Dedifferentiated amniotic fluid mesenchymal stem cell (primary cell): ENCODE measurements at regions not wholly inside any gene's neighbourhood (a gene's known extent, or its start where the extent isn't known, plus 50 kb on each side); places are given as distances from the start of the nearest gene placed in this dataset.

Source experiments
- DNase-seq: peaks from one replicate; pipeline ENCODE4 v3.0.0-alpha.2; 2016; ENCODE audit errors: extremely low spot score

DNA sequence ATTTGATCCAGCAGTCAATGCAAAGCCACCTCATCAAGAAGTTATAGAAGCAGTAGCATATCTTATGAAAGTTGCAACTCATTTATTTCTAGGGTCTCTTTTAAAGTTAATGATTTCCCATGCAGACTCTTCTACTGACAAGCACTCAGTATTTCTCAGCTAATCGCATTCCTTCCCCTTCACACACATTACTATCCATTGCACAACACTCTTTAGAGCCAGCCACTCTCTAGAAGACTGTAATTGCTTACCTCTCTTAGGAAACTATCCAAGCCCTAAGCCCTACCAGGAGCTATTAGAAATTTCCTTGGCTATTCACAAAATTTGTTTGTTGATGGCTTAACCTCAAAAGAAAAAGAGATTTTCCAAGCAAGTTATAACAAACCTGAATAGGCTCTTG lies 106.0 kb downstream of the ADAMTS1 start:
- DNase-seq: no peak

DNA sequence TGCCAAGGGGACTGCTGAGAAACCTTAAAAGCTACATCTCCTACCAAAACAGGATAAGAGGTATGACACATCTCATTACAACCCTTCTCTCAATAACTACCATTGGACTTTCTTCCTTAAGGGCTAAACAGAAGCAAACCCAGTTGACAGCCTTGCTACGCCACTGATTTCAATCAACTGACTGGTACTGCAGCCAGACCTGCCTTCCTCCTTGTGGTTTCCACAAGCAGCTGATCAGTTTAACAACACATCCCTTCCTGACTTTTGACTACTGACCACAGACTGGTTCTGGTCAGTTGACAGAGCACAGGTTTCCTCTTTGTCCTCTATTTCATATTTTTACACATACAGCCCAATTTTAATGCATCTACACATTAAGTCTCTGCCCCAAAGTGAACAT lies 108.8 kb downstream of the ADAMTS1 start:
- no peak for DNase-seq

DNA sequence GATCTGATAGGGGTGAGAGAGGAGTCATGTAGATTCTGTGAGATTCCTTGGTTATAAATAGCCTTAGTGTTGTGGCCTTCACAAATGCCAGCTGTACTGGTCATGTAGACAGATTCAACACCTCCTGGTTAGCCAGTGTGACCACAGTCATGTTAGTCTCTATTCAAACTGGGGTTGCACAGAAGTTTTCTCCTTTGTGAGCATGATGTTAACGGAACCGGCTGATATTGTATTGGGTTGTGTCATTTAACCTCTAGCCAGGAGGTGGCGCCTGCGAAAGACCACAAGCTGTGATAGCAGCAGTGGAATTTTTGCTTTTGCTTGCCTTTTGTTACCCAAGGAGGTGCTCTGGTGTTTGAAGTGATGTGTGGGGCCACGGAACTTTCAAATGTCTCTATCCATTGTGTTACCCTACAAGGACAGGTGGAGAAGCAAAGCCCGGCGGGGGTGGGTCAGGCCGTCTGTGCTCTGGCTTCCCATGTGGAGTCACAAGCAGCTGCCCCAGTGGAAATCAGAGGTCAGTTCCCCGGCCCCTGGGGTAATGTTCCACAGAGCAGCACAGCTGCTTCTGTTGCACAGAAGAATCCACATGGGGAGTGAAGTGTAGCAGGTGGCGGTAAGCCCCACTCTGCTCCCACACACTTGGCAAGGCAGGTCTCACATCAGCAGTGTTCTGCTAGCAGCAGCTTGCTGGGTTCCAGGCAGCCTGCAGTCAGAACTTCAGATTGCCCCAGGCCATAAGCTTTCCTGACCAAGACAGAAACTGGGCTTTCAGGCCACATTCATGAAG lies 112.6 kb downstream of the ADAMTS1 start:
- peak; percentile 58 for DNase-seq

DNA sequence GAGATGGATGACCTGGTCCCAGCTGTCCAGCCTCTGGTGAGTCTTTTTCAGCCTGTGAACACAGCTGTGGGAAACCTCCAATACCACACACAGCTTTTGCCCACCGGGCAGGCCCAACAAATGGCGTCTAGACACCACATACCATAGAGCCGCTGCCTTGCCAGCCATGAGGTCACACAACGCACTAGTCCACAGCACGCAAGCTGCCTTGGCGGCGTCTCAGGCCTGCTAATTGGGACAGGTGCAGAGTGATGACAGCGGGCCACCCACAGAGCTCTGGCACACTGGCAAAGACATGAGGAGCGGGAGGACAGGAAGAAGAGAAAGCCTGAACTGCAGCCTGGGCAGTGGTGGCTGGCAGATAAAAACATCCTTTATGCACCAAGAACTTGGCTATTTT lies 125.5 kb downstream of the ADAMTS1 start:
- no peak for DNase-seq

DNA sequence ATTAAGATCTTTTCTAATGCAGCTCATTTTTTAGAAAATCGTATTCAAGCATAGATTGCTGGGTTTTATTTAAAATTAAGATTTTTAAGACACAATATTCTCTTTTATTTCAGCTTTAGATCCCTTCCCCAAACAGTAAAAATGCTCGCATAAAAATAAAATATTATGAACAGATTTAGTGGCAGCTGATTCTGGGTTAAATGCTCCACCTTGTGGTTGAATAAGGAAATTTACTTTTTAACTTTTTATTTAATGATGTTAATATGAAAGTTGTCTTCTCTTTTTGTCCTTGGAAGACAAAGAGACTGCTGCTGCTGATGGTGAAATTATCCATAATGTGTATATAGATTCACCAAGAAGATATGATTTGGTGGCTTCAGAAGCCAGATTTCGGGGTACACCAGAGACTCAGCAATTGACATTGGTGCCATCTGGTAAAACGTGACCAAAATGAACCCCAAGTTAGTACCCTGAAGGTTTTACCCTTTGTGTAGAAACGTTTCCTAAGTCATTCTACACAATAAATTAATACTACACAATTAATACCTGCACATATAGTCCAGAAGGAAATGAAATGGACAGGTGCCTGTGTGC lies 128.0 kb downstream of the ADAMTS1 start:
- peak; percentile 49 for DNase-seq

DNA sequence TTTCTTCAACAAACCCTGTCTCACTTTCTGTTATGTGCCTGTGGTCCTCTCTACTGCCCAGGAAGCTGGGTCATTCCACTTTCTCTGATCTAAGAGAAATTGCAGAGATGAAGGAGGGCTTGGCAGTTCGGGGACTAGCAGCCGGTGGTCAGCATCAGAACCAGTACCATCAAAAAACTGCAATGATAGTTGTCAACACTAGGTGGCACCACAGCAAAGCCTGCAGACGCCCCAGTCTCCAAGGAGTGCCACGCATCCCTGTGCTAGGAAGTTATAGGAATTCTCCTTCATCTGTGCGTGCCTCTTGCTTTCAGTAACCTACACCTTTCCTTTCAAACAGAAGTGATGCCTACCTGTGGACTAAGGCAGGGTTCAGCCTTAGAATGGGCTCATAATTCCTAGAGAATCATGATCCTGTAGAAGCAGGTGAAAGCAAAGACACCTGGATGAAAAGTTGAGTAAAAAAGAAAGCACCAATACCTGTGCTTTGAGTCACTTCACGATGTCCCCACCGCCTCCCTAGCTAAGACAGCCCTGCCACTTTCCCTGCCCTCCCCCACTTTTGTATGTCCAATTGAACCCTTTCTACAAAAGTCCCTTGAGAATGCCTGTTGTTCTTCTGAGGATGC lies 129.2 kb downstream of the ADAMTS1 start:
- DNase-seq: peak; percentile 76

DNA sequence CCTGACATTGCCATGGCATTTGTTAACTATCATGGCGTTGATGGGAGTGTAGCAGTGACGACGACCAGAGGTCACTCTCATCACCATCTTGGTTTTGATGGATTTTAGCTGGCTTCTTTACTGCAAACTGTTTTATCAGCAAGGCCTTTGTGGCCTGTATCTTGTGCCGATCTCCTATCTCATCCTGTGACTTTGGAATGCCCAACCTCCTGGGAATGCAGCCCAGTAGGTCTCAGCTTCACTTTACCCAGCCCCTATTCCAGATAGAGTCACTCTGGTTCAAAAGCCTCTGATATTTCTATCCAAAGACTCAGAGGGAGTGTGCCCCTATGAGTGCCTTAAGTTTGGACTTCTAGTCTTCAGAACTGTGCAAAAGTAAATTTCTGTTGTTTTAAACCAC lies 130.1 kb downstream of the ADAMTS1 start:
- no peak for DNase-seq

DNA sequence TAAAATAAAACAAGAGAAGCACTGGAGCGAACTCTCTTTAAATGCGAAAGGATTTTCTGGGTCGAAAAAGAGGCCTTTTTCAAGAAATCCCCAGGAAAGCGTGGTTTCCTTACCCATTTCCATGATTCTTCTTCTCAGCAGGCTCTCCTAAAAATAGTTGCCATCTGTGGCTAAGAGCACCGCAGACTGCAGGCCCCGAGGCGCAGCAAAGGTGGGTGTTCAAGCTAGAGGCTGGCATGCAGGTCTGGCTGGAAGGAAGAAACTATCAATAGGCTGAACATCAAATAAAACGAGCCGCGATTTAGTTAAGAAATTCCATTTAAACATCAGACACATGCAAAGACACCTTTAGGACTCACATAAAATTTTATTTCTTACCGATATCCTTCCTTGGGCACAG lies 135.1 kb downstream of the ADAMTS1 start:
- no peak for DNase-seq

DNA sequence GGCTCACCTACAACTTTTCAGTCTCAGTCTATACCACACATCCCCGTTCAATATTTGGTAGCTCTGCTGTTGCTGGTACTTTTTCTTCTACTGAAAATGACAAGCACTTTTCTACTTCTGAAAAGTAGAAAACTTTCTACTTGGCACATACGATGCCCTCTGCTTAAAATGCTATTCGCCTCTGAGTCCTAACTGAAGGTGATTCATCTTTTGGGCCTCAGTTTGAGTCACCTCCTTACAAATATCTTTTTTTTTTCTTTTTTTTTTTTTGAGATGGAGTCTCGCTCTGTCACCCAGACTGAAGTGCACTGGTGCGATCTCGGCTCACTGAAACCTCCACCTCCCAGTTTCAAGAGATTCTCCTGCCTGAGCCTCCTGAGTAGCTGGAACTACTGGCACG lies 136.0 kb upstream of the CYYR1 start:
- no peak for DNase-seq

DNA sequence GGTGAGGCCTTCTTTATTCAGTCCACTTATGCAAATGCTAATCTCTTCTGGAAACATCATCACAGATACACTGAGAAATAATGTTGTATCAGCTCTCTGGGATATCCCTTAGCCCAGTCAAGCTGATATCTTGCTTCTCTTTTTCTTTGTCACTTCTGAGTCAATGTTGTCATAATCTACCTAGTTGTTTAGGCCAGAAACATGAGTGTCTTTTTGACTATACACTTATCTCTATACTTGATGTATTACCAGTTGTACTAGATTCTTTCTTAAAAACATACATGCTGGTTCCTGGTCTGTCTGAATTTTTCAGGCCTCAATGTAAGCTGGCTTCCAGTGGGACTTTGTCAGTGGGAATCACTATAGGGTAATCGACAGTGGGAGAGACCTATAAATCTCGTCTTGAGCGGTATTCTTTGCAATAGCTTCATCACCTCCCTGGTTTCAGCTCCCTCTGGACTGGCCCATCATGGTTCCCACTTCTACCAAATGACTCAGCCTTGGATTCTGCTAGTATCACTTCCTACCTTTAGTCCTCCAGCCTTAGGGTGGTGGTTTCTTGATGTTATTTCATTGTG lies 135.2 kb upstream of the CYYR1 start:
- DNase-seq: no peak

DNA sequence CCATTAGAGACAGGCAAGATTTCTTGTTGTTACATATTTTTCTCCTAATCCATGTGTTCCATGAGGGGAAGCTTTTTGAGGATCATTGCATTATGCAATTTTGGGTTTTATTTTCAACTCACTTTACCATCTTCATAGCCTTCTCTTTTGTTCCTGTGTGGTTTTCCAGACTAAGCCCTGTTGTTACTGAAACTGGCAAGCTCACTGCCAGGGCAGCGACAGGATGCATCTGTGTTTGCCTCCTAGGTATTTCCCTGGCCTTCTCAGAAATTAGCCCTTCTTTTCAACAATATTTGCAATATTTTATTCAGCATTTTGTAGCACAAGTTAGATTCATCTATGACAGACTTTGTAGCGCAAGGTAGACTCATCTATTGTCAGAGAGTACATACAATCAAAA lies 134.2 kb upstream of the CYYR1 start:
- no peak for DNase-seq

DNA sequence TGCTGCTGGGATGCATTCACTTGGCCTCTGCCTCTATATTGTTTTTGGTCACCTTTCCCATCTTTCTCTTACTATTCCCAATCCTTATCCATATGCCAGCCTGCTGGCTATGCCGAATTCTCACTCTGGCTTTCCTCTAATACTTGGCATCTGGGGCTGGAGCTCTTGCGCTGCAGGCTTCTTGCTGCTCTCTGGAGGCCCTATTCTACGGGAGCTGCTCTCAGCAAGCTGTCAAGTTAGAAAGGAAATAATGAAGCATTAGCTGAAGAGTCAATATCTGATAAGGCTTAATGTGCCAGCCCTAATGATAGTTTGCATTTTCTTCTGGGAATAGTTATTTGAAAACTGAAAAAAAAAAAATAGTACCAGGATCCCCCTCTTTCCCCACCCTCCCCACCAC lies 125.3 kb upstream of the CYYR1 start:
- DNase-seq: no peak

DNA sequence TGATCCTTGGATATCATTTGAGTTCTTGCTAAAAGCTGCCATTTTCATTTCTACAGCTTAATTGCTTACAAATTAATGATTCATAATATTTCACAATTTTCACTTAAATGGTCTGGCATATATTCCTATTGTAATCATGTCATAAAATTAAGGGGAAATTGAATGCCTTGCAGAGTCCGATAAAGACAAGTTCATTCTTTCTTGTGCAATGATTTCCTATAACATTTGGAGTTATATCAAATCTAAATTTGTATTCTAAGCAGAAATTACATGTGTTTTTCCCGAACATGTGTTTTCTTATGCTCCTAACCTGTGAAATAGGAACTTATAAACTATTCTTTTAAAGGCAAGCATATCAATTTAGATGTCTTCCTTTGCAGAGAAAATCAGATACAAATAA lies 118.3 kb upstream of the CYYR1 start:
- DNase-seq: no peak

DNA sequence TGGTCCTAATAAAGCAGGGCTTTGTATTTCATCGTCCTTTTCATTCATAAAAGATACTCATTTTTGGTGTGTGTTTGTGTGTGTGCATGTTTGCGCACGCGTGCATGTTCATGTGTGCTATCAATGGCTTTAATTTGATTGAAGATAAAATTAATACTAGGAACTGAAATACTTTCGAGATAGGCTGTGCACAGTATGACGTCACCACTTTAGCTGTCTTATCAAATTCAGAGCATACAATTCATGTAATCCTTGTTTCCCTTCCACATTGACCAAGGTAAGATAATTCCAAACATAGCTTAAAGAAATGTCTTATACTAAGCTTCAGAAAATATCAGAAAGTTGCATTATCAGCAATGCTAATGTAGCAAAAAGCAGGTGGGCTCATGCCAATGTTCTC lies 113.6 kb upstream of the CYYR1 start:
- no peak for DNase-seq

DNA sequence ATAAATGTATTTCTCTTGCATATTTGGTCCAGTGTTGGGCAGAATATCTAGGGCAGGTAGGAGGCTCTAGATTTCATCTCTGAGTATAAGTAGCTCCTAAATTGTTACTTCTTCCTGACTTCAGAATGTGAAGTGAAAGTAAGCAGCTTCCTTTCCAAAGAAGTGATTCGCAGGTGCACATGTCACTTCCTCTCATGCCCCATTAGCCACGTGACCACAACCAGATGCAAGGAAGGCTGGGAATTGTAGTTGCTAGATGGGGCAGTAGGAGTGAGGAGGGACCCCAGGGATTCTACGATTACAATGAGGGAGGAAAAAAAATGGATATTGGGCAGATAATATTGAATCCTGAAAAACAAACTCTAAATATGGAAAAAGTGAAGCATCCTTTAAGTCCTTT lies 113.2 kb upstream of the CYYR1 start:
- DNase-seq: no peak

DNA sequence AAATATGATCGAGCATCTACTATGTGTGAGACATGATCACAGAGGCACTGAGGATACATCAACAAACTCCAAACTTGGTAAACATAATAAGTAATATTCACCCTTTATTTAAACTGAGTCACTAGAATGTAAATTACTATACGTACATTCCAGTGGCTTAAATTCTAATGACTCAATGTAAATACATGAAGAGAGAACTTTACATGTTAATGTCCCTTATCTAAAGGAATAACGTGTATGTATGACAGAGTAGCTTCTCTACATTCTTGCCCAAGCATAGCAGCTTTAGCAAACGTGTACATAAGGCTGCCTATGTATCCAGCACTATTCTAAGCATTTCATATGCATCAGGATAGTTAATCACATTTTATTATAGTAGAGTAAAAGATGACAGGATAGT lies 111.8 kb upstream of the CYYR1 start:
- DNase-seq: no peak

DNA sequence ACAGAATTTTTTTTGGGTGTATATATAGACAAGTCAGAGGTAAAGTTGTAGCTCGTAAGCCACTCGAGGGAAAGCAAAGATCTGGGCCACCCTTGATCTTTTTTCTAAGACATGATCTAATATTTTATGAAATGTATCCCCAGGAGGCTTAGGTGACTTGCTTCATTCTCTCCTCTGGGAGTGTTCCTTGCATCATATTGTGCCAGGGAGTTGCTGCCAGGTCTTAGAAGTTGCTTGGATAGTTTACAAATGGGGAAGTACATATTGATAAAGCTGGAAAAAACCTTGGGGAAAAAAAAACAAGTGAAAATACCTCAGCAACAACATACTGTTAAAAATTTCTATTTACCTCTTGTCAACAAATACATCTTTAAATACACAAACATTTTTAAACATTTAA lies 110.9 kb upstream of the CYYR1 start:
- DNase-seq: no peak

DNA sequence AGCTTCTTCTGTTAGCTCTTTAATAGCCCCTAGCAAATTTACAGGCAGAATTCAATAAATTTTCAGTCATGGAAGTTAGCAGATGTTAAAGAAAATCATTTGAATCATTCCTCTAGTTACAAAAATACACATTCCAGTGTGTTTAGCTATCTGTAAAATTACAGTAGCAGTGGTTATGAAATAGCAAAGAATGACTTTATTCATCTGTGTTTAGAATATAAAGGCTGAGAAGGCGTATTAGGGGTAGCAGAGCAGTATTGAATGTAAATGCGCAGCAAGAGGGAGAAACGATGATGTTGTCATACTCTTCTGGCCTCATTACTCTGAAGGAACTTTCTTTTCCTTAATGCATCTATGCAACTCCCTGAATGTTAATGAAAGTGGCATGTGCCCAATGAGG lies 106.2 kb upstream of the CYYR1 start:
- DNase-seq: no peak

DNA sequence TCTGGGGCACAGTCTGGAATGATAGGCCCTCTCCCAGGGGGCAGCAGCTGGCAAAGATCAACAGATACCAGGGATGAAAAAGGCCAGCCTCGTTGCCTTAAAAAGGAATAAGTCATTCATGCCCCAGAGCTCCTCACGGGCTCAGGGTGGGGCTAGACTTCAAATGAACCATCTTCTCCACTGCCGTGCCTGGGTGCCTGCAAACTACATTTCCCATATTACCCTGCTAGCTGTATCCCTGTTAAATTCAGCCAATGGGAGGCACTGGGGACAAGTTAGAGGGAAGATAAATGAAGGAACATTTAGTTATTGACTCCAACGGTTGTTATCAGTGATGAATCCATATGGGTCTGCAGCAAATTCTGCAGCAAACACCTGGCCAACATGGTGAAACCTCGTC lies 101.2 kb upstream of the CYYR1 start:
- DNase-seq: no peak

DNA sequence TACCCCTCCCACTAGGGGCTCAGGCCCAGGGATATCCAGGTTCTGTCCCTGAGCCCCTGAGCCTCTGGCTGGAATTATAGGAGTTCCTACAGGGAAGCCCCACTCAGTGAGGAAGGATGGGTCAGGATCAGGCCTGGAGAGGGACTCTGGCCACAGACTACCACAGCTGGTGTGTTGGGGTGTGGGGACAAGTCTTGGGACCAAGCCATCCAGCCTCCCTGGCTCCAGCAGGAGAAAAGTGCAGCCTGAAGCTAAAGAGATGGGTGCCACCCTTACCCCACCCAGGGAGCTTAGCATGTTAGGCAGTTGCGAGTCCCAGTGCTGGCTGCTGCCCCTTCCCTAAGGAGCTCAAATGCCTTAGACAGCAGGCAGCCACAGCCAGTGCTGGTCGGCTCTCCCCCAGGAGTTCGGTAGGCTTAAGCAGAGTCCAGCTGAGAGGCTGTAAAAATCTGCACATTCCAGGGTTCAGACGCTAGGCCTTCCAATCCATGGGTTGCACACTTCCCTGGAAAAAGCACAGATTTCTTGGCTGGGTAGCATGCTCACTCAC lies 96.2 kb upstream of the CYYR1 start:
- DNase-seq: no peak

DNA sequence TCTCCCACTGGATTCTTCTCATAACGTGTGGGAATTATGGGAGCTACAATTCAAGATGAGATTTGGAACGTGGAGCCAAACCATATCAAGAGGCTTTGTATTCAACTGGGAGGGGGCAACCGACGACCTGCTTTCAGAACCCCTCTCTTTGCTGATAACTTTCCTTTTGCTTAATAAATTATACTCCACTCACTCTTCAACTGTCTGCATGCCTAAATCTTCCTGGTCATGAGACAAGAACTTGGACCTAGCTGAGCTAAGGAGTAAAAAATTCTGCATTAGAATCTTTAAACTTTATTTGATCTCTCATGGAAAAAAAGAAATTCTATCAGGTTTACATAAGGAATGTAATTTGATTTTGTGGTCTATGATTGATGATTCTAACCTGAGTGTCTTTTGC lies 86.7 kb upstream of the CYYR1 start:
- DNase-seq: no peak

DNA sequence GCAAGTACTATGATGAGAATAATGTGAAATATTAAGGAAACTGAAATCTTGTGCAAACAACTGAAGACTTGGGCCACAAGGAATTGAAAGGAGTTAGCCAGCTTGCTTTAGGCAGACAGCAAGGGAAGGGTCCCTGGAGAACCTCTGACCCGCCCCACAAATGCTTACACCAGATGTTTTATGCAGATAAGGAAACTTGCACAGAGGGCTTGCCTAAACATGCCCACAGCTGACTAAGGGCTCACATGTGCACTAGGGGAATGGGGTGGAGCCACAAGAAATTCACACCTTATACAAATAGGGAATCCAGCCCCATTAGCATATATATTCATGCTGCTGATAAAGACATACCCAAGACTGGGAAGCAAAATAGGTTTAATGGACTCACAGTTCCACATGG lies 86.1 kb upstream of the CYYR1 start:
- no peak for DNase-seq

DNA sequence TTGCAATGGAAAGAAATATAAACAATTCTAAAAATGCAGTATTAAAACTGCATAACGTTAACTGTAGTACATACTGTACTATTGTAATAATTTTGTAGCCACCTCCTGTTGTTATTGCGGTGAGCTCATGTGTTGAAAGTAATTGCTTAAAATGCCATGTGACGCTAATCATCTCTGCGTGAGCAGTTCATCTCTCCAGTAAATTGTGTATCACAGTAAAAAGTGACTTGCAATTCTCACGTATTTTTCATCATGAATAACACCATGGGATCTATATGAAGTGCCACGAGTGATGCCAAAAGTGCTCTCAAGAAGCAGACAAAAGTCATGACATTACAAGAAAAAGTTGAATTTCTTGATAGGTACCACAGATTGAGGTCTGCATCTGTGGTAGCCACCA lies 82.4 kb upstream of the CYYR1 start:
- DNase-seq: no peak
